ENCODE measurements at regions not wholly inside any gene's neighbourhood (a gene's known extent, or its start where the extent isn't known, plus 50 kb on each side); places are given as distances from the start of the nearest gene placed in this dataset.
A peak's percentile ranks its signal among the peaks of the same experiment; 100 is the strongest.
"Not testable (repeated sequence)": the region's sequence is repeated elsewhere in the genome, so short reads cannot be mapped to it uniquely, and the experiment has no call there.

GRCh38 chr15:24733659-24734058 lies 58.1 kb downstream of the NPAP1 start:
- DNase-seq = no peak

DNA sequence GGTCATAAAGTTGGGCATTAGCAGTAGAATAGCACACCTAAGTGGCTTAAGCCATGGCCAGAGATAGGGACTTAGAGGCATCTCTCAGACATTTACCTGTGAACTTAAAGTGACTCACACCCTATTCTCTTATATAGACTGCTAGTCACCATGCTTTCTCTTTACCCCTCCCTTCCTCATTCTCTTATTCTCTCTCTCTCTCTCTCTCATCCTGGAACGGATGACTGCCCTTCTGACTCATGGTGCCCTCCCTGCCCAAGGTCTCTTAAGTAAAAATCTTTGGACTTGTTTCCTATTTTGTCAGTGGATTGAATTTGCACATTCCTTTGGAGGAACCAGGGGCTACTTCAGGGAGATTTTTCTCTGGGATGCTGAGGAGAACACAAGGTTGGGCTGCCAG lies 58.8 kb downstream of the NPAP1 start:
- no peak for DNase-seq

- no peak for DNase-seq
Observed at GRCh38 chr15:24745290-24745689, 69.7 kb downstream of the NPAP1 start.

DNA sequence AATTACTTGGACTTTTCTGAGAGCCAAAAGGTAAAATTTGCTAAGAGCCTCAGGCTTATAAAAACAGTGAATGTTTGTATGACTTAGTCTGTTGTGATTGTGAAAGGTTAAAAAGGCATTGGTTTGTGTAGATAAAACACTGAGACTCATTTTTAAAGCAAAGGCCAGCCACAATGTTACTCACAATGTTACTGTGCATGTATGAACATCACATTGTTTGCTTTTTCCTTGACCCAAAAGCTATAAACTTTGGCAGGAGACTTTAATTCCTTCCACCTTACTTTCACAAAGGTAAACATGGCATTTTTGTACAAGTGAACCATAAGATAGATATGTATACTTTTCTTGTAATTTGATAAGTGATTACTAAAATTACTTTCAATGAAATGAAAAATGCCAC lies 70.5 kb downstream of the NPAP1 start:
- DNase-seq = no peak

DNA sequence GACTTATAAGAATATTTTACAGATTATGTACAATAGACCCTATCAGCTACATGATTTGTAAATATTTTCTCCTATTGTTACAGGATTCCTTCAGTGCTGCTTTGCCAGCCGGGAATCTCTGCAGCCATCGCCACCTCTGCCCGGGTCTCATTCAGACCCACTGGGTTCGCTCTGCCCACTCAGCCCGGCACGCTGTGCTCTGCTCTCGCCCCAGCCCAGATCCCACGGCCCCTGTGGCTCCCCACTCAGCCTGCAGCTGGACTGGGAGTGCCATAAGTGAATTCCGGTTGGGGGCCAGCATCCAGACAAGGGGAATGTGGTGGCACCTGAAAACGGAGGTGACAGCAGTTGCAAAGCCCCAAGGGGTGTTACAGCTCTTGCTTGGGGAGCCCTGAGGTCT lies 71.8 kb downstream of the NPAP1 start:
- no peak for DNase-seq

- no peak for DNase-seq
Observed at GRCh38 chr15:24748812-24749439, 73.4 kb downstream of the NPAP1 start.

DNA sequence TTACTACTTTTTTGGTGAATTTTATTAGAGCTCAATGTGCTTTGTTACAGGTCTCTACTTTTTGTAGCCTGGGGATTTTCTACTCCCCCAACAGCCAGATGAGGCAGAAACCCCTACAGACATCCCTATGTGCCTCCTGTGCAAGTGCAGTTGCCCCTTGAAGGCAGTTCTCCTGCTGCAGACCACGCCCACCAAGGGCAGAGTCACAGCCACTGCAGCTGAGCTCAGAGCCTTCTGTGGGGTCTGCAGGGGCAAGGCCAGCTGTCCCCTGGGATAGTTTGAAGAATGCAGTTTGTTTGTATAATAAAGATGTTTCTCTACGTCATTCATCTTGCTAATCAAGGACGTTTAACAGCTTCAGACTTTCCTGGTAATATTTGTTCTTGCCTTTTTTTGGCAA lies 76.8 kb downstream of the NPAP1 start:
- no peak for DNase-seq

GRCh38 chr15:24756101-24756500 lies 80.5 kb downstream of the NPAP1 start:
- no peak for DNase-seq

- no peak for DNase-seq
Observed at GRCh38 chr15:24760066-24760465, 84.5 kb downstream of the NPAP1 start.

DNA sequence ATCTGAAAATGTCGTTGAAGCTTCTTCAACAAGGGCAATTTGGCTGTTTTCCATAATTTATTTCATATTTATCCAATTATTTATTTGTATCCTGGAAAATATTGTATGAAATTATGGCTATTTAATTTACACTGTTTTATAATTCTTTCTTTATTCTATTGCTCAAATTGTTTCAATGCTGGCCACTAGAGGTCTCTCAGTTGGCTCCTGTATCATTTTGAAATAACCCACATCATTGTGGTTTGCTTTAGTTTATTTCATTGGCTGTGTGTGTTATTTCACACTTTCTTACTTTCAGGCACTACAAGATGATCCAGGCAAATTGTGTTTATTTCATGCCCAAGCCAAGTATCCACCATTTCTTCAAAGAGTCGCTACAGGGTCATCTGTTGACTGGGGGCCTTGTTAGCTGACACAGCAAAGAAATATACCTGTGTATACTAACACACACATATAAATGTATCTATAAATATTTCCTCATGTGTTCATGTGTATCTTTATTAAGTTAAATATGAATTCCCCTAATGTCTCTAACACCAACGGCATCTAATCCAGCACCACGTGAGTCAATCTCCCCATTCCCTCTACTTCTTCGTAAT lies 86.2 kb downstream of the NPAP1 start:
- DNase-seq = no peak

DNA sequence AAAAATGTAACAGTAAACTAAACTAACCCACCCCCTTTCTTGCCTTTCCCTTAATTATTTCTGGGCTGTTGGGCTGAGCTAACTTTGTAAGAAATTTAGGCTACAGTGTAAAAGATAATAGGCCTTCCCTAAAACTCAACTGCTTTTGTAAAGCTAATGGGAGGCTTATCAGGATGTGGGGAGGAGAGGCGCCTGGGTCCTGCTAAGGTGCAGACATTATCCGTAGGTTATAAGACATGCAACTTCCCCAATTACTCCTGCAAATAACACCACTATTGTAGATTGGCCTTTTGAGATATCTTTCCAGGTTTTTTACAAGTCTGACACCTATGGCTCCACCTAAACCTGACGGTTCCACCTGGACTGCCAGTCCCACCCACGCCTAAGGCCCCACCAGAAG lies 88.3 kb downstream of the NPAP1 start:
- no peak for DNase-seq

GRCh38 chr15:24764375-24765171 lies 89.0 kb downstream of the NPAP1 start:
- no peak for DNase-seq

GRCh38 chr15:24766511-24767133 lies 91.0 kb downstream of the NPAP1 start:
- no peak for DNase-seq

GRCh38 chr15:24772266-24772665 lies 96.7 kb downstream of the NPAP1 start:
- DNase-seq = no peak

DNA sequence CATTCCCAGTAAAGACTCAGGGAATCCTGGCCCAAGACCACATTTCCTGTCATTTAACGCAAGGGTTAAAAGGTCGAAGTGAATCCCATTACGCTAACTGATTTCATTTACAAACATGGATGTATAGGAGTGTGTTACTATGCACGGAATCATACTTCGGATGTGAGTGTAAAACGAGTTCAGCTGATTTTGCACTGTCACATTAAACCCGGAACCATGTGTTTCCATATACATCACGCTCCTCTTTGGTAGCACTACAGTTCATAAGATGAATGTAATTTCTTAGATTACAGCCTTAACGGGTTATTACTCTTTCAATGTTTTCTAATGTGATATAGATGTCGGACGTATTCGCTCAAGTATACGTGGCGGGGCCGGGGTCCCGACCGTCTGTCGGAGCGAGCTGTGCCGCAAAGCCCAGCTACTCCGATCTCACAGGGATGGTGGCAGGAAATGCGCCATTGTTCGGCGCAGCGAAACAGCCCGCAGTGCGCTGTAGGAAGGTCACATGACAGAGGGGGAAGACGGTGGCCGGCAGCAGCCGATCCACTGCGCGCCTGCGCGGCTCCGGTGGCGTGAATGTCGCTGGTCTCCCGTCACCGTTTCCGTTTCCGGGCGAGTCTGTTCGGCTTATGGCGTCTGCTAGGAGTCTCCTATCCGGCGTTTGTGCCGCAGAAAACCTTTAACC lies 97.3 kb downstream of the NPAP1 start:
- peak; percentile 6 for DNase-seq

- no peak for DNase-seq
Observed at GRCh38 chr15:24777307-24777706, 101.7 kb downstream of the NPAP1 start.

DNA sequence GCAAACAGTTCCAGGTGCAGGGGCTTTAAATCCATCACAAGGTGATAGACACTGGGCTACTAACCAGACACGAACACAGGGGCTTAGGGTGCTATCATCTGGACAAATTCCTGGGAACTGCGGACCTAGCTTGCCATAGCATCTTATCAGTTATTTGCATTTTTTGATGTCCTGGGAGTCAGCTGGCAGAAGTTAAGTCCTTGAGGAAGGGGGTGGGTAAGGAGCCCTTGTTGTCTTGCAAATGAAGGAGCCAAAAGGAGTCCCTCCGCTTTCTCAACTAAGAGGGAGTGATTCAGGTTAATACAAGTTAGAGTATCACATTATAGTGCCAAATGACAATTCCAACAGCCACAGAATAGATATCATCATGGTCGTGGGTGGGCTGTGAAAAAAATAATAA lies 108.9 kb downstream of the NPAP1 start:
- no peak for DNase-seq

- no peak for DNase-seq
Observed at GRCh38 chr15:24786347-24786746, 110.8 kb downstream of the NPAP1 start.

- DNase-seq = not testable (repeated sequence)
Observed at GRCh38 chr15:24802624-24803023, 127.0 kb downstream of the NPAP1 start.

DNA sequence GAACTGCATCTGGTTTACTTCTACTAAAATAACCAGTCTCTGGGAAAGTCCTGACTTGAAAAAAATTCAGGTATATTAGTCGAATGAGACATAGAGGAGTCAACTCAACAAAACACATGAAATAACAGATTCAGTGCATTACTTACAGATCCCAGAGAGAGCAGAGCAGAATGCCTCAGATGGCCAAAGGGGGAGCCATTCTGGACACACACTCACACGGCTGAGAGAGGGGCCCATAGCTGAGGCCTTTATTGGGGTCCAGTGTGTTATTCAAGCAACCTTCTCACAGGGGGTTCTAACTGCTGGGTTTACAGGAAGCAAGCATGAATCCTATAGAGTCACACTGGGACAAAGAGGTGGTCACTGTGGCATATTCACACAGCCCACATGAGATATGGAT lies 135.1 kb upstream of the SNRPN start:
- DNase-seq = no peak

GRCh38 chr15:24823473-24823872 lies 131.3 kb upstream of the SNRPN start:
- DNase-seq = no peak

- no peak for DNase-seq
Observed at GRCh38 chr15:24832282-24832681, 122.5 kb upstream of the SNRPN start.

DNA sequence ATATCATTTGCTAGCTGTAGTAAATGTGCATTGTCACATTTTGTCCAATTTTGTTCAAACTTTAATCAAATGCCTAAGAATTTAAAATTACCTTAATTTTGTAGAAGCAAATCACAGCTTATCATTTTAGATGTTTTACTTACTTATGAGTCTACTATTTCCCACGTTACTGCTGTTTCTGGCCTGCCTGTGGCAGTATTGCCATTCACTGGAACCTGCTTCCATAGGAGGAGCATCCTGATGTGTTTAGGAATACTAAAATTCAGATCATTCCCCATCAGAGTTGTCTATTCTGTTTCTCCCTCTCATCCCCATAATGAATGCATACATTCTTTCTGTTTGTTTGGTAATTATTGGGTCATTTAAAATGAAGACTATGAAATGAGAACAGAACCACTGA lies 119.5 kb upstream of the SNRPN start:
- no peak for DNase-seq
